Right renal cortex interstitium (tissue), 3 donors: ENCODE measurements at regions not wholly inside any gene's neighbourhood (a gene's known extent, or its start where the extent isn't known, plus 50 kb on each side); places are given as distances from the start of the nearest gene placed in this dataset.

Experiments
- DNase-seq, 3 donors: peaks; one replicate each; pipeline ENCODE4 v3.0.0-alpha.2; 2013; ENCODE audit warnings: low read depth in 3 of 3, low spot score in 2 of 3

DNA sequence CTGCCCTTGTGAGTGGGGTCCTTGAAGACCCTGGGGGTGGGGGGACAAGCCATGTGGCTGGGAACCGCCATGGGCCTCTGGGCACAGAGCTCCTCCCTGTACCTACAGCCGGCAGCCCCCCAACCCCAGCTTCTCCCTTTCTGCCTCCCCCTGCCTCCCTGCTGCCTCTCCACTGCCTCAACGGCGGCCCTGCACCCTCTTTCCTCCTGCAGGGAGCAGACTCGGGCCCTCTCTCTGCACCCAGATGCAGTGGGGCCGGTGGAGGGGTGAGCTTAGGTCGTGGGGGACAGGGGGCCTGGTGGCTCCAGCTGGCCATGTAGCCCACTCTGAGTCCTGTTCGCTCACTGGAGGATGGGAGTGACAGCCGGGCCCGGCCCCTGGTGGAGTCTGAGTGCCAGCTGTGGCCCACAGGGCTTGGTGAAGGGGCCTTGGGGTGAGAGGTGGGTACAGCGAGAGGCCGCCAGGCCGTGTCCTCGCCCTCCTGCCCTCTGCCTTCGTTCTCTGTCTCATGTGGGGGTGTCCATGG is 139.3 kb upstream of the COL5A1 start:
- no peak for DNase-seq

GRCh38 chr9:134502809-134503211 is 138.8 kb upstream of the COL5A1 start:
- DNase-seq: no peak

GRCh38 chr9:134503301-134504105 is 138.1 kb upstream of the COL5A1 start:
- no peak for DNase-seq

- no peak for DNase-seq
These were observed 137.6 kb upstream of the COL5A1 start for GRCh38 chr9:134504106-134504385.

- no peak for DNase-seq
These were observed 136.6 kb upstream of the COL5A1 start for GRCh38 chr9:134505032-134505431.

DNA sequence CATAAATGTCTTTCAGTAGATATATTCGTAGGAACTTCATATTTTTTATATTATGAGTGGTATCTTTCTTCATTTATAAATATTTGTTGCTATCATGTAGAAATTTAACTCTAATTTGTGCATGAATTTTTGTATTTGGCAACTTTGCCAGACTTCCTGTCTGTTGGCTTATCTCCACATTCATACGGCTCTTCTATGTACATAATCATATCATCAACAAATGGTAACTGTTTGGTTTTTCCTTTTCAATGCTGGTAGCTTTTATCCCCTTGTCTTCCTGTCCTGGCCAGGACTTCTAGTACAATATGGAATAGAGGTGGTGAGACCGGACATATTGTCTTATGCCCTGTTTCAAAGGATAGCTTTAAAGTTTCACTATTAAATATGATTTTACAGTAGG is 132.3 kb upstream of the COL5A1 start:
- no peak for DNase-seq

- no peak for DNase-seq
These were observed 131.8 kb upstream of the COL5A1 start for GRCh38 chr9:134509817-134510216.

- no peak for DNase-seq
These were observed 127.1 kb upstream of the COL5A1 start for GRCh38 chr9:134514503-134514902.

DNA sequence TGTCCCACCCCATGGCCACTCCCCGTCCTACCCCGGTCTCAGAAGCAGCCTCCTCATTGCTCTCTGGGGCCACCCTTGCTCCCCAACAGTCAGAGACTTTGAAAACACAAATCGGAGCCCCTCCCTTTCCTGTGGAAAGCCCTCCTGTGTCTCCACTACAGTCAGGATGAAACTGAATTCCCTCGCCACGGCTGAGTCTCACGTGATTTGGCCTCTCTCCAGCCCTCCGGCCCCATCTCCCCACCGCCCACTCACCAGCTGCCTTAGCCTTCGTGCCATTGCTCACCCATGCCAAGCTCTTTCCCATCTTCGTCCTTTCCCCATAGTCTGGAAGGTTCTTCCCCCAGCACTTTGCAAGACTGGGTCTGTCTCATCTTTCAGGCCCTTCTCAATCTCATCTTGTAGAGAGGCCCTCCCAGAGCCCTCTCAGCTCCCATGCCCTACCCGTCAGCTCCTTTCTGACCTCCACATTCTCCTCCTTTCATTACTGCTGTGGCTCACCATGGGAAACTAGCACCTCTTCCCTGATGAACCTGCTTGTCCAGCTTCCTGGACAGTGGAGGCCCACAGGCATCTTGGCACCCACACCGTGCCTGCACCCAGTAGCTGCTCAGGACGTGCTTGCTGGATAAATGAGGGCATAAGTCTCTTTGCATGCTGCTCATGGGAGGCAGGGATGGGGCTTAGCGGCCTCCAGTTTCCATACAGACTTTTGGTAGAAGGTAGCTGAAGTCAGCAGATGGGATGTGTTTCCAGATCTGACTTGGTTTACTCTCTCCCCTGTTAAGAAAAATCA is 126.4 kb upstream of the COL5A1 start:
- DNase-seq: no peak

DNA sequence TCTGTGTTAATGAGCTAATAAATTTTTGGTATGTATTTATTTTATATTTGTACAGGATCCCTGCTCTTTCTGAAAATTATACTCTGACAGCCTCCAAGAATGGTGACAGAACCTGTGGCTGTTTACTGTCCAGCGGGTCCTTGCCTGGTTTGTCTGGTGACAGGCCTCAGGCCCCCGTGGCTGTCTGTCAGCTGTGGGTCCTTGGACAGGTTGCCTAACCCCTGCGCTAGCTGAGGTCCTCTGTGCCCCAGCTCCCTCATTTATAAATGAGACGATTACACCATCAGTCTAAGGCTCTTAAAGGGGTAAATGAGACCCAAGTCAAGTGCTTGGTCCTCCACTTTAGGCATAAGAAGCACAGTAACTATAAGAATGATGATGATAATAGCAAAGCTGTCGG is 125.1 kb upstream of the COL5A1 start:
- DNase-seq: no peak

- DNase-seq: no peak
These were observed 124.4 kb upstream of the COL5A1 start for GRCh38 chr9:134517069-134517680.

GRCh38 chr9:134518004-134518606 is 123.5 kb upstream of the COL5A1 start:
- DNase-seq: no peak

GRCh38 chr9:134519375-134520070 is 122.1 kb upstream of the COL5A1 start:
- DNase-seq: no peak

DNA sequence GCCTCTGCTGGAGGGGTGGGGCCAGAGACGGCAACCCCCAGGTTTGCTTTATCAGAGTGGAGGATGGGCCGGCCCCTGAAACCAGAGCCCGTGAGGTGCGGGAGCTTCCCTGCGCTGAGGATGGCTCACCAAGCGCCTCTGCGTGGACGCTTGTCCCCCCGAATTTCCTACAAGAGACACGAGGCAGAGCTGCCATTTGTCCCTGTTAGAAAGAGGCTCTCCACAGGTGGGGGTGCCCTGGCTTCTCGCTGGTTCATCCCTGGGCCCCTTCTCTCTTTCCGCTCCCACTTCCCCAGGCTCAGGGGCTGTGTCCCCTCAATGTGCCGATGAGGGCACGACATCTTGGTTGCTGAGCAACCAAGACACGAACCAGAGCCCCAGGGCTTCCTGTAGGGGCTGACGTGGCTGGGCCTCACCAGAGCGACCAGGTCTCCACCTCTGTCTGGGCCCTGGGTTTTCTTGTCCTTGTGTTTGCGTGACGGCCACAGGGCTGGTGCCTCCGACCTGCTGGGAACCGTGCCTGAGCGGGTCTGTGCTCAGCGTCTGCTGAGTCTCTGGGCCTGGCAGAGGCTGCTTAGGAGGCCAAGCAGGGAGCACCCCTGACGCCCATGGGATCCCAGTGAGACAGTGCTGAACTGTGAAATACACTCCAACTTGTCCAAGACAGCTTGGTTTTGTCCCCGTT is 119.6 kb upstream of the COL5A1 start:
- DNase-seq: no peak

GRCh38 chr9:134522502-134522848 is 119.1 kb upstream of the COL5A1 start:
- no peak for DNase-seq

DNA sequence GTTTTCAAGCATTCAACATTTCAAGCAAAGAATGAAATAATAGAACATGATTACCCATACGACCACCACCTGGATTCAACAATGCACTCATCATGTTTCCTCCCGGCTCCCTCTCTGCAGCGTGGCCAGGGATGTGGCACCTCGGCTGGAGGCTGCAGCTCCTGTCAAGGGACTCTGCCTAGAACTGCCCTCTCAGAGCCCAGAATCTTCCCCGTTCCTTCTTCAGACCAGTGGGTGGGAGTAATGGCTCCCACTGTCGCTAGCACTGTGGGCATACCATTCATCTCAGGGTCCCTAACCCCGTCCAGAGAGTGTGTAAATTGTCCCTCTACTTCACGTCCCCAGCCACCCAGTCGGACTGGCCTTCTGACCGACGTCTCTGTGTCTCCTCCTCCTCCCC is 118.6 kb upstream of the COL5A1 start:
- DNase-seq: no peak

- DNase-seq: no peak
These were observed 116.4 kb upstream of the COL5A1 start for GRCh38 chr9:134525070-134525815.

DNA sequence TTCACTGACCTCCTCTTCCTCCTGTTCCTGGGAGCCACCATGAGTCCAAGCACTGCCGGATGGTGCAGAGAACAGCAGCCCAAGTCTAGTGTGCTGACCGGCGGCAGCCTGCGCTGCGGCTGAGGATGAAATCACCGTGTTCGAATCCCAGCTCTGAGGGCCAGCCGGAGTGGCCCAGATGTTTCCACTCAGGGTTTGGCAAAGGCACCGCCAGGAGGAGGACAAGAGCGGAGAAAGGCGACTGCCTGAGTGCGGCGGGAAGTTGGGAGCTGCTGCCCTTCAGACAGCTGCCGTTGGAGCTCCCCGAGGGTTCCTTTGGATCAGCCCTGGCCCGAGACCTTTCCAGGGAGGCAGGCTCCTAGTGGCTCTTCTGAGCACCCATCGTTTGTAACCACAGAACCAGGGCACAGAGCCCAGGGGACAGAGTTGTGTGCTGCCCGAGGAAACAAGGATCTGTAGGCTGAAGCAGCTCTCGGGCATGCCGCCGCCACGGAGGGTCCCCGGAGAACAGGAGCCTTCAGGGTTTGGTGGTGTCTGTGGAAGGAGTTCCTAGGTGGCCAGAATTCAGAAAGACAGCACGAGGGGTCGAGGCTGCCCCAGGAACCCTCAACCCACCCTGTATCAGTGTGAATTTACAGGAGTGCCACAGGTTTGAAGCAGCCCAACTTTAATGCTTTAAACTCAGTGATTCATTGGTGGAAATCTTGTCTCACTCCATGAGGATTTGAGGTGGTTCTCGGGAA is 115.6 kb upstream of the COL5A1 start:
- DNase-seq: no peak
